ENCODE measurements at regions not wholly inside any gene's neighbourhood (a gene's known extent, or its start where the extent isn't known, plus 50 kb on each side); places are given as distances from the start of the nearest gene placed in this dataset.

DNA sequence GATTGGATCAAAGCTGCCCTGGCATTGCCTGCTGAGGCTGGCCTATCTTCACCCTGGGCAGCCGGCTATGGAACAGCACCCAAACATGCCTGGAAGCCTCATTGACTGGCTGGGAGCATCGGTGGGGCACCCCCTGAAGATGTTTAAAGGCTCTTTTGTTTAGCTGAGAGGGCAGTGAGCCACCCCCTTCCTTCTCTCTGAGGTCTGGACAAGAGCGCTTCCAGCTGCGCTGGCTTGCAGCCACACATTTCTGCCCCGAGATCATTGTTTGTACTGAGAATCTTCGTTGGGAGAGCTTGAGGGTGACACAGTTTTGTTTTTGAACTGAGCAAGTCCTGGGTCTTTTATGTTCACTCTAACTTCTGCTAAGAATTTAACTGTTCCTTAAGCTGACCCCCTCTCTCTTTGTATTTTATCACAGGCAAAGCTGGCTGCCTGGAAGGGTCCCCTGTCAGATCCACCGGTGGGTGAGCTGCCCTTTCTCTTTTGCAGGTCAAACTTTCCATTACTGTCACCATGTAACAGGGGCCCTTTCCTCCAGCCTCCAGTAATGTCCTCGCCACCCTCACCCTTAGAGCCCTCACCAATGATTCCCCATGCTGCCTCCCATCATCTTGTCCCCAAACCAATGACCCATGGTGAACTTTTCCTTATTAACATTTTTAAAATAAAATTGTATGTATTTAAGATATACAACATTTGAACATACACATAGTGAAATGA lies 212.2 kb downstream of the KIF26A start:
- no peaks in the 10 kb centered on the region for H3K4me1 Mint-ChIP-seq (ENCODE audit: low read depth)
- no peaks in the 10 kb centered on the region for H3K27me3 Mint-ChIP-seq (ENCODE audit: low read depth)
- ATAC-seq (replicated peaks in 1 of 2) (no peak), DNase-seq (no peak)
- no peaks in the 10 kb centered on the region for H3K36me3 Mint-ChIP-seq (ENCODE audit: insufficient read depth in 2 of 2)
- H3K4me3 Mint-ChIP-seq: no peak overlapping the region
- H3K27ac Mint-ChIP-seq: no peak overlapping the region
- H3K9me3 Mint-ChIP-seq: peaks cover 2 to 4% of the 10 kb centered on the region in 2 donors

DNA sequence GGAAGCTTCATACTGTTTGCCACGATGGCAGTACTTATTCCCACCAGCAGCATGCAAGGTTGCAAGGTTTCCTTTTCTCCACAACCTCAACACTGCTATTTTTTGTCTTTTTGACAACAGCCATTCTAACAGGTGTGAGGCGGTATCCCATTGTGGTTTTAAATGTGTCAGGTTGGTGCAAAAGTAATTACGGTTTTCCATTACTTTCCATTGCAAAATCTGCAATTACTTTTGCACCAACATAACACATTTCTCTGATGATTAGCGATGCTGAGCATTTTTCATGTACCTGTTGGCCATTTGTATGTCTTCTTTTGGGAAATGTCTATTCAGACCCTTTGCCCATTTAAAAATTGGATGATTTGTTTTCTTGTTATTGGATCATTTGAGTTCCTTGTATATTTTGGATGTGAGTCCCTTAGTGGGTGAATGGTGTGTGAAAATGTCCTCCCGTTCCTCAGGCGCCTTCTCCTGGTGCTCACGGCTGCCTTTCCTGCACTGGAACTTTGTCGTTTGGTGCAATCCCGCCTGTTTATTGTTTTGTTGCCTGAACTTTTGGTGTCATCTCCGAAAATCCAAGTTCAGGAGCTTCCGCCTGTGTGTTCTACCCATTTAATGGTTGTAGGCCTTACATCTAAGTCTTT lies 213.6 kb downstream of the KIF26A start:
- peaks cover 2 to 4% of the 10 kb centered on the region in 2 donors for H3K9me3 Mint-ChIP-seq
- H3K4me1 Mint-ChIP-seq (ENCODE audit: low read depth): no peaks in the 10 kb centered on the region
- H3K4me3 Mint-ChIP-seq: no peak overlapping the region
- no peak for ATAC-seq (replicated peaks in 1 of 2)
- no peak overlapping the region for H3K27ac Mint-ChIP-seq
- no peaks in the 10 kb centered on the region for H3K36me3 Mint-ChIP-seq (ENCODE audit: insufficient read depth in 2 of 2)
- H3K27me3 Mint-ChIP-seq (ENCODE audit: low read depth): no peaks in the 10 kb centered on the region
- no peak for DNase-seq

DNA sequence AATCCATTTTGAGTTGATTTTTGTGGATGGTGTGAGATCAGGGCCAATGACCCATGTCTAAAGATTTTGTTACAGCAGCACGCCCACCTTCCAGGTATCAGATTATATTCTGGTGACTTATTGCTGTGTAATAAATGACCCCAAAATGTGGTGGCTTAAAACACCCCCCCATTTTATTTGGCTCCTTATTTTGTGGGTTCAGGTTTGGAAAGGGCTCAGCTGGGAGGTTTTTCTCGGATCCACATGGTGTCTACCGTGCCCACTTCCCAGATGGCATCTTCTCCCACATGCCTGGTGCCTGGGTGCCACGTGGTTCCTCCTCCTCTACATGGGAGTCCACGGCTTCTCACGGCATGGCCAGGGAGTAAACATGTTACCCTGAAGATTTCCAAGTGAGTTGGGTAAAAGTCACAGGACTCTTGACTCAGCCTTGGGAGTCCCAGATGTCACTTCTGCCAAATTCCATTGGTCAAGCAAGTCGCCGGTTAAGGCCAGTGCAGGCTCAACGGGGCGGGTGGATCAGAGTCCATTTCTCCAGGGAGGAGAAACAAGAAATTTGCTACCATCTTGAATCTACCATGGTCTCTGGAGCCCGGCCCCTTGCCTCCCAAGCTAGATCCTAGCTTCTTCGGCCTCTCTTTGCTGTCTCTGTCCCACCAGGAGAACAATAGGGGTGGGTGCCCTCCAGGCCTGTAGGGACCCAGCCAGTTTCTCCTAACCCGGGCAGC lies 214.3 kb downstream of the KIF26A start:
- no peaks in the 10 kb centered on the region for H3K36me3 Mint-ChIP-seq (ENCODE audit: insufficient read depth in 2 of 2)
- H3K9me3 Mint-ChIP-seq: peaks cover 2 to 4% of the 10 kb centered on the region in 2 donors
- no peaks in the 10 kb centered on the region for H3K27me3 Mint-ChIP-seq (ENCODE audit: low read depth)
- DNase-seq (no peak), ATAC-seq (replicated peaks in 1 of 2) (no peak)
- H3K27ac Mint-ChIP-seq: no peak overlapping the region
- no peak overlapping the region for H3K4me3 Mint-ChIP-seq
- no peaks in the 10 kb centered on the region for H3K4me1 Mint-ChIP-seq (ENCODE audit: low read depth)

DNA sequence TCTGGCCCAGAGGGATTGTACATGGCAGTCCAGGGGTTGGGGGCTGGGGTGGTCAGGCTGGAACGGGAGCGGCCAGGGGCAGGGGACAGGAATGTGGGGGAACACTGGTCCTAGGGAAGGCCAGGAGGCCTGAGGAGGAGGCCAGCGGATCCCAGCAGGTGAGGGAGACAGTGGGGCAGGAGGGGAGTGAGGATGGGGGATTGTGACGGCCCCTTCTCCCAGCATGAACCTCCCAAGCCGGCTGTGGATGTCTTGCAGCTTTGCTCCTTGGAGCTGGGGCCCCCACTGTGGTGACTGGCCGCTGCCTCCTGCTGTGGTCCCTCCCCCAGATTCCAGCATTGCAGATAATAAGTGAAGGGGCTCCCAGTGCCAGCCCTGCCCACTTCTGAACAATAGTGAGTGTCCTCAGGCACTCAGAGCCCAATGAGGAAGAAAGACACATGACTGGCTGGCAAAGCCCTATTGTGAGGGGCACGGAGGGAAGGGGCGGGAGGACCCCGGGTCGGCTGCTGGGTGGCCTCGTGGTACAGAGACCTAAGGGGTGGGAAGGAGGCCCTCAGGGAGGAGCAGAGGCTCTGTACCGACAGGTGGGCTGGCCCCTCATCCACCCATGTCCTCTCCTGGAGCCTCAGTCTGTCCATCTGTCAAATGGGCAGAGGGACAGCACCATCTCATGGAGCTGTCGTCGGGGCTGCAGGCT lies 215.0 kb downstream of the KIF26A start:
- no peaks in the 10 kb centered on the region for H3K36me3 Mint-ChIP-seq (ENCODE audit: insufficient read depth in 2 of 2)
- H3K9me3 Mint-ChIP-seq: peaks cover 2 to 4% of the 10 kb centered on the region in 2 donors
- ATAC-seq (replicated peaks in 1 of 2) (no peak), DNase-seq (no peak)
- no peak overlapping the region for H3K27ac Mint-ChIP-seq
- H3K4me3 Mint-ChIP-seq: no peak overlapping the region
- H3K4me1 Mint-ChIP-seq (ENCODE audit: low read depth): no peaks in the 10 kb centered on the region
- H3K27me3 Mint-ChIP-seq (ENCODE audit: low read depth): no peaks in the 10 kb centered on the region

- no peak for ATAC-seq (replicated peaks in 1 of 2)
- no peak overlapping the region for H3K4me3 Mint-ChIP-seq
- H3K36me3 Mint-ChIP-seq (ENCODE audit: insufficient read depth in 2 of 2): no peaks in the 10 kb centered on the region
- no peaks in the 10 kb centered on the region for H3K4me1 Mint-ChIP-seq (ENCODE audit: low read depth)
- H3K27ac Mint-ChIP-seq: no peak overlapping the region
- no peak for DNase-seq
- H3K9me3 Mint-ChIP-seq: peaks cover 2 to 4% of the 10 kb centered on the region in 2 donors
- H3K27me3 Mint-ChIP-seq (ENCODE audit: low read depth): no peaks in the 10 kb centered on the region
These were observed 215.7 kb downstream of the KIF26A start for GRCh38 chr14:104353921-104354701.

GRCh38 chr14:104355101-104356019 lies 217.0 kb downstream of the KIF26A start:
- no peak for ATAC-seq (replicated peaks in 1 of 2)
- no peaks in the 10 kb centered on the region for H3K4me1 Mint-ChIP-seq (ENCODE audit: low read depth)
- H3K27ac Mint-ChIP-seq: no peak overlapping the region
- H3K4me3 Mint-ChIP-seq: no peak overlapping the region
- H3K36me3 Mint-ChIP-seq (ENCODE audit: insufficient read depth in 2 of 2): no peaks in the 10 kb centered on the region
- peaks cover 2 to 4% of the 10 kb centered on the region in 2 donors for H3K9me3 Mint-ChIP-seq
- DNase-seq: no peak
- H3K27me3 Mint-ChIP-seq (ENCODE audit: low read depth): no peaks in the 10 kb centered on the region

DNA sequence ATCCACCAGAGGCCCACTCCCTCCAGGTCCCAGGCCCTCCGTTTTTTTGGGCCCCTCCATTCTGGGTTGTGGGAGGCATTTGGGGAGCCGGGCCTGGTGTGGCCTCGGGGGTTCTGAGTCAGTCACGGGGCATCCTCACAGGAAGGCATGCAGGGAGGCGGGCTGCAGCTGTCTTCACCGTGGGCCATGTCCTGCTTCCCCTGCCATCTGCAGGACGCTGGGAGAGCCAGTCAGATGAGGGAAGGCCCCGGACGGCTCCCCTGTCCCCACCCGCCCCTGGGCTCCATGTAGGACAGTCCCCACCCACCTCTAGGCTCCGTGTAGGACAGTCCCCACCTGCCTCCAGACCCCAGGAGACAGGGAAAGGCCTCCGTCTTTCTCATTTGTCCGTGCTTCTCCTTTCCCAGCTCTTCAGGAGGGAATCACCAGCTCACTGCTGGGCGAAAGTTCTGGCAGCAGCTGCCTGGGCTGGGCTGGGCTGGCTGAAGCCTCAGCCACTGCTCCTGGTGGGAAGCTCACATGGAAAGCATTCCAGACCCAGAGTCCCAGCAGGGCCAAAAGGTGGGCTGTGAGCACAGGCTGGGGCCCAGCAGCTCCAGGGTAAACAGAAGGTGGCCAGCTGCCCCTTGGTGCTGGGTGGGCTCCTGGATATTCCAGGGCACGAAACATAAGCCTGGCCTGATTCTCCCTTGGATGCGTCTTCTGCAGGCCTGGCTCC lies 217.8 kb downstream of the KIF26A start:
- no peaks in the 10 kb centered on the region for H3K4me1 Mint-ChIP-seq (ENCODE audit: low read depth)
- ATAC-seq (replicated peaks in 1 of 2) (no peak), DNase-seq (no peak)
- no peaks in the 10 kb centered on the region for H3K27me3 Mint-ChIP-seq (ENCODE audit: low read depth)
- no peak overlapping the region for H3K27ac Mint-ChIP-seq
- H3K36me3 Mint-ChIP-seq (ENCODE audit: insufficient read depth in 2 of 2): no peaks in the 10 kb centered on the region
- H3K4me3 Mint-ChIP-seq: no peak overlapping the region
- H3K9me3 Mint-ChIP-seq: peaks cover 2 to 3% of the 10 kb centered on the region in 2 donors

DNA sequence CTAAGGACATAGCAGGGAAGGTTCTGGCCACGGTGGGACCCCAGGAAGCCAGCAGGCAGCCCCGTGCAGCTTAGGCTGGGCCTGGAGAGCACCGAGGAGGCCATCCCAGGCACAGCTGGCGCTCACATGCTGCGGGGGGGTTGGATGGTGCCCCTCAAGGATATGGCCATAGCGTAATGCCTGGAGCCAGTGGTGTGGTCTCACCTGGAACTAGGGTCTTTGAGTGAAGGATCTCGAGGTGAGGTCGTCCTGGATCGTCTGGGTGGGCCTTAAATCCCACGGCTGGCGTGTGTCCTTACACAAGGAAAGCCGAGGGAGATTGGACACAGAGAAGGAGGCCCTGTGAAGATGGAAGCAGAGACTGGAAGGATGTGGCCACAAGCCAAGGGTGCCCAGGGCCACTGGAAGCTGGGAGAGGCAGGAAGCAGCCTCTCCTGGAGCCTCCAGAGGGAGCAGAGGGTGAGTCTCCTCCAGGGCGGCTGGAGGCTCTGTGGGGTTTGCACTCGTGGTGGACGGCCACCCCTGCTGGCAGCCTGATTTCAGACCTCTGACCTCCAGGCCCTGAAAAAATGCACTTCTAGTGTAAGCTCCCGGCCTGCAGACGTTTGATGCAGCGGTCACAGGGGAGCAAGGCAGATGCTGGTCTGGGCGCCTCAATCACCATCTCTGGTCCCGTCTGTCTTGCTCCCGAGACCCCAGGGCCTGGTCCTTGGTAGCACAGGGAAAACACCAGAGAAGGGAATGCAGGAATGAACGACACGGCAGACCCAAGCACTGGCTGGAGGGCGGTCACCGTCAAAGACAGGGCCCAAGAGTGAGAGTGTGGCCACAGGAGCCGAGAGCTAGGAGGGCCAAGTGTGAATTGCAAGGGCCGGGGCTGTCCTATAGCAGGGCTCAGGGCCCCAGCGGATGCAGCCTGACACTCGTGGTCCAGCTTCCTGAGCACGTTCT lies 218.6 kb downstream of the KIF26A start:
- H3K4me1 Mint-ChIP-seq (ENCODE audit: low read depth): no peaks in the 10 kb centered on the region
- H3K36me3 Mint-ChIP-seq (ENCODE audit: insufficient read depth in 2 of 2): no peaks in the 10 kb centered on the region
- H3K27ac Mint-ChIP-seq: no peak overlapping the region
- ATAC-seq (replicated peaks in 1 of 2) (no peak), DNase-seq (no peak)
- H3K9me3 Mint-ChIP-seq: peaks cover 2% of the 10 kb centered on the region in 2 donors
- H3K27me3 Mint-ChIP-seq (ENCODE audit: low read depth): no peaks in the 10 kb centered on the region
- H3K4me3 Mint-ChIP-seq: no peak overlapping the region

- ATAC-seq (replicated peaks in 1 of 2): no peak
- Mint-ChIP-seq H3K9me3 (no peaks in the 10 kb centered on the region), H3K36me3 (ENCODE audit: insufficient read depth in 2 of 2) (no peaks in the 10 kb centered on the region), H3K4me1 (ENCODE audit: low read depth) (no peaks in the 10 kb centered on the region), H3K27ac (no peak overlapping the region), H3K27me3 (ENCODE audit: low read depth) (no peaks in the 10 kb centered on the region), H3K4me3 (no peak overlapping the region)
- DNase-seq: no peak
These were observed 219.5 kb downstream of the KIF26A start for GRCh38 chr14:104357689-104358527.

Measured in activated T-cell treated with anti-CD3 and anti-CD28 coated beads, Interleukin-2, amount 50 U/mL, for 72 hours (primary cell).